ENCODE measurements at regions not wholly inside any gene's neighbourhood (a gene's known extent, or its start where the extent isn't known, plus 50 kb on each side); places are given as distances from the start of the nearest gene placed in this dataset.

GRCh38 chrX:138128027-138128671 is 562.2 kb downstream of the ZIC3 start:
- H3F3A ChIP-seq (ENCODE audit: low read depth) = no peaks in the 10 kb centered on the region
- no peaks in the 10 kb centered on the region for H3K79me2 ChIP-seq (ENCODE audit: low read depth)
- Mint-ChIP-seq H3K9me3 (no peaks in the 10 kb centered on the region), H3K27ac (peak overlapping the region; percentile 64), H3K4me3 (no peak overlapping the region), H3K36me3 (no peaks in the 10 kb centered on the region), H3K27me3 (ENCODE audit: insufficient read depth, low read depth) (no peaks in the 10 kb centered on the region), H3K4me1 (peaks cover 6% of the 10 kb centered on the region)
- no peaks in the 10 kb centered on the region for H3K27me3 ChIP-seq
- no peaks in the 10 kb centered on the region for H4K20me1 ChIP-seq (ENCODE audit: low read depth)
- H3K9ac ChIP-seq = no peak overlapping the region
- no peaks in the 10 kb centered on the region for H3K9me3 ChIP-seq (ENCODE audit: low read depth)
- H3K4me2 ChIP-seq = peak overlapping the region; percentile 24
- peak; percentile 56 for DNase-seq (ENCODE audit: low spot score)
- no peaks in the 10 kb centered on the region for H3K36me3 ChIP-seq
- peak overlapping the region; percentile 68 for H2AFZ ChIP-seq (replicated peaks)
- TF ChIP-seq CTCF (IDR thresholded peaks at IDR 0.05) (peak; percentile 67), EZH2 (IDR thresholded peaks at IDR 0.05) (no peak)
- peaks cover 8% of the 10 kb centered on the region for H3K4me1 ChIP-seq
- no peak overlapping the region for H3K4me3 ChIP-seq
- no peak overlapping the region for H3K27ac ChIP-seq

GRCh38 chrX:138150709-138151108 is 560.8 kb downstream of the FGF13 start:
- Mint-ChIP-seq H3K9me3 (no peaks in the 10 kb centered on the region), H3K4me1 (no peaks in the 10 kb centered on the region)
- DNase-seq (ENCODE audit: low spot score) = no peak

DNA sequence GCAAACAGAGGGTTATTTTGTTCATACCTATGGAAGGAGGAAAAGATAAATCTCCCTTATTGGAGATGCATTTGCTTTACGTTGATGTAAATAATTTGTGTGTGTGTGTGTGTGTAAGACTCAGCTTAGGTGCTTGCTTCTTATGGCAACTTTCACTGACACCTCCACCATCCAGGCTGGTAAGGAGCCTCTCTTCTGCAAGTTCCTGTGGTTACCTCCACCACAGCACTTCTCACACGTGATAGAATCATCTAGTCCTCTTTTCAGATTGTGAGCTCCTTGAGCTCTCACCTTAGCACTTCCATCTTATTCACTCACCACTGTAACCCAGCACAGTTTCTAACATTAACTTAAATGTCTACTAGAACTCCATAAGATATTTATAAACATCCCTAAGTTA is 553.7 kb downstream of the FGF13 start:
- Histone ChIP-seq H3K9ac (no peak overlapping the region), H3K4me1 (no peaks in the 10 kb centered on the region), H3K4me3 (no peak overlapping the region), H3K27me3 (no peaks in the 10 kb centered on the region), H3K79me2 (ENCODE audit: low read depth) (no peaks in the 10 kb centered on the region), H3K27ac (no peak overlapping the region), H3F3A (ENCODE audit: low read depth) (no peaks in the 10 kb centered on the region), H3K36me3 (no peaks in the 10 kb centered on the region), H2AFZ (replicated peaks) (no peak overlapping the region), H3K4me2 (no peak overlapping the region), H3K9me3 (ENCODE audit: low read depth) (no peaks in the 10 kb centered on the region), H4K20me1 (ENCODE audit: low read depth) (no peaks in the 10 kb centered on the region)
- Mint-ChIP-seq H3K36me3 (no peaks in the 10 kb centered on the region), H3K9me3 (no peaks in the 10 kb centered on the region), H3K4me3 (no peak overlapping the region), H3K4me1 (no peaks in the 10 kb centered on the region), H3K27ac (no peak overlapping the region), H3K27me3 (ENCODE audit: insufficient read depth, low read depth) (no peaks in the 10 kb centered on the region)
- no peak for DNase-seq (ENCODE audit: low spot score)
- TF ChIP-seq EZH2phosphoT487 (IDR thresholded peaks at IDR 0.05) (no peak), EZH2 (IDR thresholded peaks at IDR 0.05) (no peak), CTCF (IDR thresholded peaks at IDR 0.05) (no peak)

More at GRCh38 chrX:138150709-138151108, 560.8 kb downstream of the FGF13 start:
- H3K27me3 ChIP-seq = no peaks in the 10 kb centered on the region
- no peaks in the 10 kb centered on the region for H4K20me1 ChIP-seq (ENCODE audit: low read depth)
- no peaks in the 10 kb centered on the region for H3K9me3 ChIP-seq (ENCODE audit: low read depth)
- Mint-ChIP-seq H3K4me3 (no peak overlapping the region), H3K27ac (no peak overlapping the region), H3K36me3 (no peaks in the 10 kb centered on the region), H3K27me3 (ENCODE audit: insufficient read depth, low read depth) (no peaks in the 10 kb centered on the region)
- no peaks in the 10 kb centered on the region for H3K36me3 ChIP-seq
- no peak overlapping the region for H2AFZ ChIP-seq (replicated peaks)
- H3K4me2 ChIP-seq = no peak overlapping the region
- no peaks in the 10 kb centered on the region for H3F3A ChIP-seq (ENCODE audit: low read depth)
- TF ChIP-seq CTCF (IDR thresholded peaks at IDR 0.05) (peak; percentile 30), EZH2 (IDR thresholded peaks at IDR 0.05) (no peak), EZH2phosphoT487 (IDR thresholded peaks at IDR 0.05) (no peak)
- no peak overlapping the region for H3K9ac ChIP-seq
- H3K4me1 ChIP-seq = no peaks in the 10 kb centered on the region
- H3K79me2 ChIP-seq (ENCODE audit: low read depth) = no peaks in the 10 kb centered on the region
- no peak overlapping the region for H3K4me3 ChIP-seq
- no peak overlapping the region for H3K27ac ChIP-seq

Data from neural progenitor cell (in vitro differentiated cells).